HepG2 (cell line): ENCODE measurements at regions not wholly inside any gene's neighbourhood (a gene's known extent, or its start where the extent isn't known, plus 50 kb on each side); places are given as distances from the start of the nearest gene placed in this dataset.

Source experiments
- ATAC-seq: fragments of 200-7000 bp; cut with Tn5 transposase; 3 replicates; pipeline ENCODE4 v1.9.1; 2020; ENCODE audit warnings: mild to moderate bottlenecking, moderate library complexity
- BruUV-seq: library from RNA; stranded (reverse); fragments of 400-500 nt; replicated peaks from 2 replicates; lab custom pipeline; 2021; lab: Mats Ljungman, UMichigan
- CTCF ChIA-PET: fragments of 300-600 bp; formaldehyde crosslinking; extraction: SDS; loops from one replicate; lab custom pipeline; 2021; ENCODE audit warnings: low total read pairs, inconsistent platforms, low intra/inter-chr PET ratio; lab: Yijun Ruan, JAX
- POLR2A ChIA-PET: fragments of 350-600 bp; sonication (Branson Sonifier 250); formaldehyde crosslinking; loops from one replicate; lab custom pipeline; 2020; ENCODE audit warnings: antibody characterized with exemption, inconsistent platforms; lab: Yijun Ruan, JAX
- DNase-seq: peaks from one replicate; pipeline ENCODE4 v3.0.0-alpha.2; 2015; ENCODE audit warnings: low spot score
- FAIRE-seq: peaks from 3 replicates; lab custom pipeline; 2011; peaks lifted over from hg19 to GRCh38; lab: Jason Lieb, UNC
- H2AFZ ChIP-seq: one replicate; pipeline ENCODE4 v1.6.1; 2011; ENCODE audit warnings: low read length, inconsistent platforms
- H3K27ac ChIP-seq: fragments of 300-600 bp; 3 replicates; pipeline ENCODE4 v1.8.0; 2011; ENCODE audit warnings: mixed run types, mild to moderate bottlenecking, mixed read lengths, low read length, inconsistent platforms; ENCODE audit not compliant: insufficient read depth; ENCODE audit errors: extremely low read length
- H3K27me3 ChIP-seq, 2 experiments: fragments of 200-600 bp in 1 of 2; 2 replicates in 1 of 2; 3 replicates in 1 of 2; pipeline versions ENCODE4 v1.6.0 to v1.8.0; 2011; ENCODE audit warnings: low read length in 2 of 2, mild to moderate bottlenecking in 2 of 2, moderate library complexity in 2 of 2, inconsistent platforms in 1 of 2; ENCODE audit not compliant: insufficient read depth in 2 of 2, control insufficient read depth in 1 of 2
- H3K36me3 ChIP-seq, 2 experiments: fragments of 200-600 bp in 1 of 2; replicated peaks in 1 of 2; 2 replicates in 1 of 2; 3 replicates in 1 of 2; pipeline versions ENCODE4 v1.5.1 to v1.8.0; 2011; ENCODE audit warnings: low read length in 2 of 2, inconsistent platforms in 1 of 2; ENCODE audit not compliant: insufficient read depth in 2 of 2, control insufficient read depth in 1 of 2
- H3K4me1 ChIP-seq: 2 replicates; pipeline ENCODE4 v1.5.1; 2012; ENCODE audit warnings: low read length, inconsistent platforms; ENCODE audit not compliant: insufficient read depth
- H3K4me2 ChIP-seq: 2 replicates; pipeline ENCODE4 v1.6.0; 2011; ENCODE audit warnings: low read depth, low read length, inconsistent platforms
- H3K4me3 ChIP-seq, 3 experiments: fragments of 200-600 bp in 1 of 3; sonication (generic), shearing (Covaris generic) in 1 of 3; replicated peaks in 1 of 3; 2 replicates each; pipeline ENCODE4 v1.5.1; 2011 to 2016; ENCODE audit warnings: low read length in 3 of 3, inconsistent platforms in 2 of 3, low read depth in 2 of 3, mild to moderate bottlenecking in 2 of 3, control low read depth in 1 of 3, mixed read lengths in 1 of 3; ENCODE audit not compliant: insufficient read depth in 1 of 3
- H3K79me2 ChIP-seq: one replicate; pipeline ENCODE4 v1.6.1; 2011; ENCODE audit warnings: low read length, inconsistent platforms; ENCODE audit not compliant: insufficient read depth
- H3K9ac ChIP-seq: 2 replicates; pipeline ENCODE4 v1.6.0; 2011; ENCODE audit warnings: mild to moderate bottlenecking, low read depth, low read length, inconsistent platforms; ENCODE audit not compliant: insufficient read depth
- H3K9me3 ChIP-seq: 2 replicates; pipeline ENCODE4 v1.5.1; 2012; ENCODE audit warnings: mild to moderate bottlenecking, low read length
- H4K20me1 ChIP-seq: 2 replicates; pipeline ENCODE4 v1.6.0; 2011; ENCODE audit warnings: inconsistent platforms, mild to moderate bottlenecking, low read length, moderate library complexity; ENCODE audit not compliant: insufficient read depth
- DMTF1 ChIP-seq: sonication (generic); formaldehyde crosslinking; IDR thresholded peaks from 2 replicates; pipeline ENCODE4 v1.4.0; 2020; ENCODE audit warnings: mild to moderate bottlenecking, missing genetic modification reagents
- ETS1 ChIP-seq: sonication (generic); formaldehyde crosslinking; IDR thresholded peaks from 2 replicates; pipeline ENCODE4 v1.4.0; 2020; ENCODE audit warnings: missing genetic modification reagents
- HES4 ChIP-seq: sonication (generic); formaldehyde crosslinking; IDR thresholded peaks from 2 replicates; pipeline ENCODE4 v1.9.0; 2021; ENCODE audit warnings: mild to moderate bottlenecking, missing genetic modification reagents, borderline replicate concordance
- HOXA3 ChIP-seq: sonication (generic); formaldehyde crosslinking; IDR thresholded peaks from 2 replicates; pipeline ENCODE4 v1.5.0; 2020; ENCODE audit warnings: missing genetic modification reagents
- TP53 ChIP-seq: sonication (generic); formaldehyde crosslinking; conservative IDR thresholded peaks from 2 replicates; pipeline ENCODE4 v1.4.0; 2020; ENCODE audit warnings: missing genetic modification reagents
- WIZ ChIP-seq: sonication (generic); formaldehyde crosslinking; IDR thresholded peaks from 2 replicates; pipeline ENCODE4 v1.5.1; 2020; ENCODE audit warnings: mild to moderate bottlenecking, missing genetic modification reagents
- ZNF281 ChIP-seq: sonication (generic); formaldehyde crosslinking; IDR thresholded peaks from 2 replicates; pipeline ENCODE4 v1.4.0; 2020; ENCODE audit warnings: missing genetic modification reagents, borderline replicate concordance
- ZNF367 ChIP-seq: sonication (generic); formaldehyde crosslinking; IDR thresholded peaks from 2 replicates; pipeline ENCODE4 v1.4.0; 2020; ENCODE audit warnings: missing genetic modification reagents, borderline replicate concordance
- ZNF747 ChIP-seq: sonication (generic); formaldehyde crosslinking; IDR thresholded peaks from 2 replicates; pipeline ENCODE4 v1.8.1; 2023; ENCODE audit warnings: missing genetic modification reagents, mild to moderate bottlenecking, borderline replicate concordance
- ZSCAN31 ChIP-seq: sonication (generic); formaldehyde crosslinking; IDR thresholded peaks from 2 replicates; pipeline ENCODE4 v1.5.0; 2020; ENCODE audit warnings: low read depth, mild to moderate bottlenecking, missing genetic modification reagents
- WGBS: methylation state at CpG from one replicate; pipeline ENCODE4 v1.1.6; 2017; ENCODE audit warnings: low lambda C conversion rate; 5-methylcytosine and 5-hydroxymethylcytosine counted together
- in situ Hi-C: cut with HindIII; loops from 2 replicates; pipeline ENCODE4 v1.10.0; 2017; ENCODE audit warnings: low pct_unique_long_range_greater_than_20kb; ENCODE audit not compliant: extremely low pct_ligation_motif_present
- intact Hi-C: fragments of 100-400 bp; cut with micrococcal nuclease; formaldehyde crosslinking; loops from one replicate; pipeline ENCODE4 v1.10.0; 2022; ENCODE audit not compliant: unreplicated experiment

GRCh38 chr7:86970986-86971385 lies 88.5 kb downstream of the ELAPOR2 start:
- intact Hi-C loops = no loop called here
- TF ChIP-seq ZNF367 (CRISPR knock-in tag) (no peak), DMTF1 (CRISPR knock-in tag) (no peak), TP53 (CRISPR knock-in tag) (no peak)
- no peaks in the 10 kb centered on the region for H3K79me2 ChIP-seq
- in situ Hi-C loops = no loop called here
- H3K4me3 ChIP-seq = no peak overlapping the region
- H3K9ac ChIP-seq = no peak overlapping the region
- no peaks in the 10 kb centered on the region for H3K4me1 ChIP-seq
- ChIA-PET POLR2A (no interaction called here), CTCF (no interaction called here)
- H3K9me3 ChIP-seq = no peaks in the 10 kb centered on the region
- WGBS = 40% methylated on average over 2 of the region's 2 CpGs
- no peak overlapping the region for H2AFZ ChIP-seq
- no peaks in the 10 kb centered on the region for H4K20me1 ChIP-seq
- H3K36me3 ChIP-seq = no peaks in the 10 kb centered on the region
- no TSS peak for BruUV-seq
- no peak overlapping the region for H3K4me2 ChIP-seq
- H3K27ac ChIP-seq = no peak overlapping the region
- no peak for DNase-seq
- ATAC-seq = no peak
- no peak for FAIRE-seq
- no peaks in the 10 kb centered on the region for H3K27me3 ChIP-seq

GRCh38 chr7:86970547-86970946 lies 88.9 kb downstream of the ELAPOR2 start:
- ATAC-seq (no peak), FAIRE-seq (no peak), DNase-seq (no peak)
- Histone ChIP-seq H3K27me3 (no peaks in the 10 kb centered on the region), H2AFZ (no peak overlapping the region), H4K20me1 (no peaks in the 10 kb centered on the region), H3K27ac (no peak overlapping the region), H3K4me1 (no peaks in the 10 kb centered on the region), H3K9ac (no peak overlapping the region), H3K4me2 (no peak overlapping the region), H3K36me3 (no peaks in the 10 kb centered on the region), H3K79me2 (no peaks in the 10 kb centered on the region), H3K9me3 (no peaks in the 10 kb centered on the region), H3K4me3 (no peak overlapping the region)
- no TSS peak for BruUV-seq
- ChIA-PET CTCF (no interaction called here), POLR2A (no interaction called here)
- in situ Hi-C loops = no loop called here
- 48% methylated on average over 1 of the region's 1 CpG for WGBS
- intact Hi-C loops = no loop called here
- no peak for TF ChIP-seq ZNF281 (CRISPR knock-in tag)
- no peak for TF ChIP-seq HOXA3
- TF ChIP-seq ETS1 (CRISPR knock-in tag) = no peak
- TF ChIP-seq HES4 = no peak
- TF ChIP-seq WIZ (CRISPR knock-in tag) = no peak
- no peak for TF ChIP-seq ZNF747 (CRISPR knock-in tag)
- no peak for TF ChIP-seq ZSCAN31 (CRISPR knock-in tag)
